Stimulated activated CD4-positive, alpha-beta T cell treated with anti-CD3 and anti-CD28 coated beads, Interleukin-2, amount 100 ng/mL, for 24 hours (primary cell): ENCODE measurements at regions not wholly inside any gene's neighbourhood (a gene's known extent, or its start where the extent isn't known, plus 50 kb on each side); places are given as distances from the start of the nearest gene placed in this dataset.
"Not testable (repeated sequence)": the region's sequence is repeated elsewhere in the genome, so short reads cannot be mapped to it uniquely, and the experiment has no call there.

ENCODE experiments used
- DNase-seq, 2 donors: peaks; one replicate each; pipeline ENCODE4 v3.0.0-alpha.2; 2020

GRCh38 chr1:199573047-199573446 lies 454.5 kb upstream of the NR5A2 start:
- no peak for DNase-seq

GRCh38 chr1:199574950-199575349 lies 452.6 kb upstream of the NR5A2 start:
- DNase-seq: no peak

GRCh38 chr1:199580300-199580699 lies 447.2 kb upstream of the NR5A2 start:
- no peak for DNase-seq

- DNase-seq: no peak
Measured at GRCh38 chr1:199585392-199585791, 442.1 kb upstream of the NR5A2 start.

GRCh38 chr1:199590708-199591107 lies 436.8 kb upstream of the NR5A2 start:
- no peak for DNase-seq

- no peak for DNase-seq
Measured at GRCh38 chr1:199591468-199591867, 436.0 kb upstream of the NR5A2 start.

- DNase-seq: no peak
Measured at GRCh38 chr1:199593475-199593874, 434.0 kb upstream of the NR5A2 start.

GRCh38 chr1:199596448-199596847 lies 431.1 kb upstream of the NR5A2 start:
- DNase-seq: not testable (repeated sequence)

- DNase-seq: no peak
Measured at GRCh38 chr1:199597152-199597551, 430.4 kb upstream of the NR5A2 start.

GRCh38 chr1:199608414-199608813 lies 419.1 kb upstream of the NR5A2 start:
- no peak for DNase-seq

- DNase-seq: no peak
Measured at GRCh38 chr1:199612976-199613774, 414.3 kb upstream of the NR5A2 start.

- no peak for DNase-seq
Measured at GRCh38 chr1:199616947-199617346, 410.6 kb upstream of the NR5A2 start.

GRCh38 chr1:199619223-199619622 lies 408.3 kb upstream of the NR5A2 start:
- no peak for DNase-seq

- DNase-seq: not testable (repeated sequence)
Measured at GRCh38 chr1:199626228-199626627, 401.3 kb upstream of the NR5A2 start.

- no peak for DNase-seq
Measured at GRCh38 chr1:199629624-199630023, 397.9 kb upstream of the NR5A2 start.

GRCh38 chr1:199639453-199639852 lies 388.1 kb upstream of the NR5A2 start:
- no peak for DNase-seq

- DNase-seq: no peak
Measured at GRCh38 chr1:199641531-199641930, 386.0 kb upstream of the NR5A2 start.

- no peak for DNase-seq
Measured at GRCh38 chr1:199644912-199645311, 382.6 kb upstream of the NR5A2 start.

- no peak for DNase-seq
Measured at GRCh38 chr1:199646761-199647160, 380.7 kb upstream of the NR5A2 start.

GRCh38 chr1:199657449-199657848 lies 370.1 kb upstream of the NR5A2 start:
- DNase-seq: no peak

GRCh38 chr1:199660071-199660470 lies 367.4 kb upstream of the NR5A2 start:
- no peak for DNase-seq

GRCh38 chr1:199665371-199665770 lies 362.1 kb upstream of the NR5A2 start:
- no peak for DNase-seq

- no peak for DNase-seq
Measured at GRCh38 chr1:199667089-199667488, 360.4 kb upstream of the NR5A2 start.

GRCh38 chr1:199669916-199670315 lies 357.6 kb upstream of the NR5A2 start:
- DNase-seq: no peak

- DNase-seq: no peak
Measured at GRCh38 chr1:199671684-199672083, 355.8 kb upstream of the NR5A2 start.
